PC-9 (cell line): ENCODE measurements at regions not wholly inside any gene's neighbourhood (a gene's known extent, or its start where the extent isn't known, plus 50 kb on each side); places are given as distances from the start of the nearest gene placed in this dataset.

Source experiments
- BruUV-seq: library from RNA; stranded (reverse); fragments of 400-500 nt; replicated peaks from 2 replicates; lab custom pipeline; 2021; lab: Mats Ljungman, UMichigan
- CTCF ChIA-PET: fragments of 300-600 bp; sonication (Branson Sonifier 250); formaldehyde crosslinking; loops from one replicate; lab custom pipeline; 2022; ENCODE audit warnings: antibody characterized with exemption; lab: Charles Lee
- POLR2A ChIA-PET: fragments of 300-600 bp; sonication (Branson Sonifier 250); formaldehyde crosslinking; loops from one replicate; lab custom pipeline; 2022; ENCODE audit warnings: antibody characterized with exemption; ENCODE audit not compliant: unreplicated experiment; lab: Charles Lee
- DNase-seq, 2 experiments: peaks; one replicate each; pipeline versions ENCODE4 v3.0.0 to v3.0.0-alpha.2; 2015 to 2022; ENCODE audit warnings: mixed read lengths in 1 of 2
- H2AFZ ChIP-seq: fragments of 200-600 bp; sonication (generic); 2 replicates; pipeline ENCODE4 v1.8.1; 2017; ENCODE audit warnings: antibody characterized with exemption
- H3F3A ChIP-seq: fragments of 200-600 bp; sonication (generic); 2 replicates; pipeline ENCODE4 v1.8.1; 2017; ENCODE audit warnings: antibody characterized with exemption, mild to moderate bottlenecking, low read depth; ENCODE audit not compliant: insufficient read depth
- H3K27ac ChIP-seq: fragments of 200-600 bp; sonication (generic); 2 replicates; pipeline ENCODE4 v1.6.1; 2016; ENCODE audit warnings: mixed run types
- H3K27me3 ChIP-seq: fragments of 200-600 bp; sonication (generic); 2 replicates; pipeline ENCODE4 v1.6.1; 2016; ENCODE audit warnings: low read depth, mixed run types; ENCODE audit not compliant: insufficient read depth
- H3K36me3 ChIP-seq: fragments of 200-600 bp; sonication (generic); 2 replicates; pipeline ENCODE4 v1.6.1; 2016; ENCODE audit warnings: low read depth, mixed run types
- H3K4me1 ChIP-seq: fragments of 200-600 bp; sonication (generic); replicated peaks from 2 replicates; pipeline ENCODE4 v1.6.1; 2016; ENCODE audit warnings: mixed run types; ENCODE audit not compliant: insufficient read depth
- H3K4me2 ChIP-seq: fragments of 200-600 bp; sonication (generic); 2 replicates; pipeline ENCODE4 v1.6.1; 2017; ENCODE audit warnings: mixed run types
- H3K4me3 ChIP-seq: fragments of 200-600 bp; sonication (generic); 2 replicates; pipeline ENCODE4 v1.6.1; 2016; ENCODE audit warnings: mixed run types
- H3K79me2 ChIP-seq: fragments of 200-600 bp; sonication (generic); 2 replicates; pipeline ENCODE4 v1.6.1; 2017; ENCODE audit warnings: low read depth, mixed run types
- H3K9me2 ChIP-seq: fragments of 200-600 bp; sonication (generic); 2 replicates; pipeline ENCODE4 v1.8.1; 2017; ENCODE audit warnings: mild to moderate bottlenecking; ENCODE audit not compliant: insufficient read depth
- H3K9me3 ChIP-seq: fragments of 200-600 bp; sonication (generic); 2 replicates; pipeline ENCODE4 v1.8.1; 2016; ENCODE audit warnings: low read depth; ENCODE audit not compliant: insufficient read depth
- H4K20me1 ChIP-seq: fragments of 200-600 bp; sonication (generic); 2 replicates; pipeline ENCODE4 v1.8.1; 2017; ENCODE audit not compliant: insufficient read depth
- EZH2 ChIP-seq: fragments of 200-600 bp; sonication (generic); IDR thresholded peaks from 2 replicates; pipeline ENCODE4 v1.8.0; 2017; ENCODE audit warnings: antibody characterized with exemption, low read depth
- intact Hi-C: fragments of 100-400 bp; cut with micrococcal nuclease; formaldehyde crosslinking; loops from one replicate; pipeline ENCODE4 v1.10.0; 2022; ENCODE audit not compliant: unreplicated experiment
- TF ChIP-seq, protein P1 (sequence below): fragments of 200-600 bp; sonication (generic); conservative IDR thresholded peaks from 2 replicates; pipeline ENCODE4 v1.6.1; 2017; ENCODE audit warnings: mixed run types, antibody characterized with exemption, mild to moderate bottlenecking, moderate library complexity

- H3K27me3 ChIP-seq, result peaks cover 61% of the 10 kb centered on the region
- DNase-seq, result no peak
- H3K36me3 ChIP-seq, result no peaks in the 10 kb centered on the region
Measured at GRCh38 chr20:61104232-61104631, 147.8 kb upstream of the CDH4 start.

DNA sequence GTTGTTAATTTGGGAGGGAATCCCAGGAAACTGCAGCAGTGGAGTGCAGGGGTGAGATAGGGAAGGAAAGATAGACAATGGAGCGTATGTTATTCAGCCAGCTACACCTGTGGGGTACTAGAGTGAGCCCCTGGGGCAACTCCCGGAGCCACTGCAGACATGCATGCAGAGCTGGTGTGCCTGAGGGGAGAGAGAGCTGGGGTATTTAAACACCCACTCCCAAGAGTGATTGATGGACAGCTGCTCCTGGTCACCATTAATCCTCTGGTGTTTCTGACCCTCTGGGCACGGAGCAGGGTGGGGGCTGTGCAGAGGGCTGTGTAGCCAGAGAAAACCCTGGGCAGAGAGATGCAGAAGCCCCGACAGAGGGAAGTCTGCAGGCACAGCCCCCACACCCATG, 146.7 kb upstream of the CDH4 start:
- ChIA-PET POLR2A (no interaction called here), CTCF (no interaction called here)
- no peak for DNase-seq
- Histone ChIP-seq H3K4me3 (no peak overlapping the region), H3K36me3 (no peaks in the 10 kb centered on the region), H3K27ac (no peak overlapping the region), H3F3A (no peaks in the 10 kb centered on the region), H3K27me3 (peaks cover 68% of the 10 kb centered on the region), H4K20me1 (no peaks in the 10 kb centered on the region; the same call in 1 of the 2 replicates), H3K79me2 (no peaks in the 10 kb centered on the region), H2AFZ (no peak overlapping the region), H3K9me2 (no peaks in the 10 kb centered on the region), H3K9me3 (no peaks in the 10 kb centered on the region), H3K4me2 (no peak overlapping the region), H3K4me1 (no peaks in the 10 kb centered on the region)
- BruUV-seq, result no TSS peak
- TF ChIP-seq, protein P1, sequence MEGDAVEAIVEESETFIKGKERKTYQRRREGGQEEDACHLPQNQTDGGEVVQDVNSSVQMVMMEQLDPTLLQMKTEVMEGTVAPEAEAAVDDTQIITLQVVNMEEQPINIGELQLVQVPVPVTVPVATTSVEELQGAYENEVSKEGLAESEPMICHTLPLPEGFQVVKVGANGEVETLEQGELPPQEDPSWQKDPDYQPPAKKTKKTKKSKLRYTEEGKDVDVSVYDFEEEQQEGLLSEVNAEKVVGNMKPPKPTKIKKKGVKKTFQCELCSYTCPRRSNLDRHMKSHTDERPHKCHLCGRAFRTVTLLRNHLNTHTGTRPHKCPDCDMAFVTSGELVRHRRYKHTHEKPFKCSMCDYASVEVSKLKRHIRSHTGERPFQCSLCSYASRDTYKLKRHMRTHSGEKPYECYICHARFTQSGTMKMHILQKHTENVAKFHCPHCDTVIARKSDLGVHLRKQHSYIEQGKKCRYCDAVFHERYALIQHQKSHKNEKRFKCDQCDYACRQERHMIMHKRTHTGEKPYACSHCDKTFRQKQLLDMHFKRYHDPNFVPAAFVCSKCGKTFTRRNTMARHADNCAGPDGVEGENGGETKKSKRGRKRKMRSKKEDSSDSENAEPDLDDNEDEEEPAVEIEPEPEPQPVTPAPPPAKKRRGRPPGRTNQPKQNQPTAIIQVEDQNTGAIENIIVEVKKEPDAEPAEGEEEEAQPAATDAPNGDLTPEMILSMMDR, result no peak
- TF ChIP-seq EZH2, result no peak
- intact Hi-C loops, result no loop called here

More at GRCh38 chr20:61104232-61104631, 147.8 kb upstream of the CDH4 start:
- no peaks in the 10 kb centered on the region; the same call in 1 of the 2 replicates for H4K20me1 ChIP-seq
- no peak overlapping the region for H3K4me2 ChIP-seq
- POLR2A ChIA-PET, result no interaction called here
- H3F3A ChIP-seq, result no peaks in the 10 kb centered on the region
- H3K79me2 ChIP-seq, result no peaks in the 10 kb centered on the region
- no peaks in the 10 kb centered on the region for H3K9me2 ChIP-seq
- no peak for TF ChIP-seq EZH2
- TF ChIP-seq, protein P1, result no peak
- no peak overlapping the region for H3K4me3 ChIP-seq
- intact Hi-C loops, result no loop called here
- CTCF ChIA-PET, result no interaction called here
- no peak overlapping the region for H3K27ac ChIP-seq
- no peaks in the 10 kb centered on the region for H3K4me1 ChIP-seq
- no TSS peak for BruUV-seq
- H2AFZ ChIP-seq, result no peak overlapping the region
- H3K9me3 ChIP-seq, result no peaks in the 10 kb centered on the region

DNA sequence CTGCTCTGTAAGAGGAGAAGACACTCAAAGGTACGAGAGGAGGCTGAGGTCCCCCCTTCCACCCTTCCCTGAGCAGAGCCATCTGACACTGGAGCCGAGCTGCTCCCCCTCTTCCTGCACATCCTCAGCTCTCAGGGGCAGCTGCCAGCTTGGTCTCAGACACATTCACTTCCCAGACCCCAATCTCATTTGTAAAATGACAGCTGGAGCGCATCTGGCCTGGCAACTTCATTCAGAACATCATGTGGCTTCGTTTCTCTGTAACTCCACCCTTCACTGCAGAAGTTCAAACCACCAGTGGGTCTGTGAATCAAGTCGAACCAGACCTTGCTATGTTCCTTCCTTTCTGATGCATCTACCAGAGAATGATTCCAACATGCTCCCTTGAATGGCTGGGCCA, 145.6 kb upstream of the CDH4 start:
- intact Hi-C loops, result no loop called here
- Histone ChIP-seq H3K9me3 (no peaks in the 10 kb centered on the region), H3K4me2 (no peak overlapping the region), H4K20me1 (no peaks in the 10 kb centered on the region; the same call in 1 of the 2 replicates), H3K79me2 (no peaks in the 10 kb centered on the region), H3K36me3 (no peaks in the 10 kb centered on the region), H3K27ac (no peak overlapping the region), H3K27me3 (peaks cover 76% of the 10 kb centered on the region), H3K9me2 (no peaks in the 10 kb centered on the region), H2AFZ (no peak overlapping the region), H3K4me1 (no peaks in the 10 kb centered on the region), H3F3A (no peaks in the 10 kb centered on the region), H3K4me3 (no peak overlapping the region)
- ChIA-PET POLR2A (no interaction called here), CTCF (no interaction called here)
- no TSS peak for BruUV-seq
- no peak for DNase-seq
- no peak for TF ChIP-seq EZH2
- TF ChIP-seq, protein P1, result no peak
